ENCODE measurements at regions not wholly inside any gene's neighbourhood (a gene's known extent, or its start where the extent isn't known, plus 50 kb on each side); places are given as distances from the start of the nearest gene placed in this dataset.
"Not testable (repeated sequence)": the region's sequence is repeated elsewhere in the genome, so short reads cannot be mapped to it uniquely, and the experiment has no call there.

DNA sequence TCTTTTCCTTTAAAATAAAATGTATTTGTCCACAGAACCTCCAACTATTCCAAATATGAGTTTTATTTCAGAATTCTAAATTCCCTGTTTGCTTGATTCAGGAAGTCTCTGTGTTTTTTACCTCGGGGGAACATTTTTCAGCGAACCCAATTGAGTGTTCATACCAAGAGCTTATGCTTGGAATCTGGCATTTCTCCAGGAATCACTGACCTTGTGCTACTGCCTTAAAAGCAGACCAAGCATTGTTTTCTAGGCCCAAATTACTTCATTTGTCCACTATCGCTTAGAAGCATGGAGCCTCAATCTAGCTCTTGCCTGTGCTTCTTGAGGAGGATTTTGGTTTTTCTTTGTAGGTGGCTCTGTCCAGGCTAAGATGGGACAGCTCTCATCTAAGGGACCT lies 59.4 kb downstream of the EBLN1 start:
- DNase-seq (ENCODE audit: low spot score), result peak; percentile 8

GRCh38 chr10:22156750-22157149 lies 61.1 kb downstream of the EBLN1 start:
- DNase-seq (ENCODE audit: low spot score), result no peak

- DNase-seq (ENCODE audit: low spot score), result no peak
Measured at GRCh38 chr10:22152403-22152802, 65.4 kb downstream of the EBLN1 start.

- no peak for DNase-seq (ENCODE audit: low spot score)
Measured at GRCh38 chr10:22150842-22151241, 67.0 kb downstream of the EBLN1 start.

DNA sequence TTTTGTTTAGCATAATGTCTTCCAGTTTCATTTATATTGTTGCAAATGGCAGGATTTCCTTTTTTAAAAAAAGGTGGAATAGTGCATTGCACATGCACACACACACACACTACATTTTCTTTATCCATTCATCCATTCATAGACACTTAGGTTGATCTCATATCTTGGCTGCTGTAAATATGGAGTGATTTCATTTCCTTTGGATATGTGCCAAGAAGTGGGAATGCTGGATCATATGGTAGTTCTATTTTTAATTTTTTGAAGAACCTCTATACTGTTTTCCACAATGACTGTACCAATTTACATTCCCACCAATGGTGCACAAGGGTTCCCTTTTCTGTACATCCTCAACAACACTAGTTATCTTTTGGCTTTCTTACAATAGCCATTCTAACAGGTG lies 68.9 kb downstream of the EBLN1 start:
- peak; percentile 13 for DNase-seq (ENCODE audit: low spot score)

GRCh38 chr10:22145873-22146272 lies 71.9 kb downstream of the EBLN1 start:
- not testable (repeated sequence) for DNase-seq (ENCODE audit: low spot score)

DNA sequence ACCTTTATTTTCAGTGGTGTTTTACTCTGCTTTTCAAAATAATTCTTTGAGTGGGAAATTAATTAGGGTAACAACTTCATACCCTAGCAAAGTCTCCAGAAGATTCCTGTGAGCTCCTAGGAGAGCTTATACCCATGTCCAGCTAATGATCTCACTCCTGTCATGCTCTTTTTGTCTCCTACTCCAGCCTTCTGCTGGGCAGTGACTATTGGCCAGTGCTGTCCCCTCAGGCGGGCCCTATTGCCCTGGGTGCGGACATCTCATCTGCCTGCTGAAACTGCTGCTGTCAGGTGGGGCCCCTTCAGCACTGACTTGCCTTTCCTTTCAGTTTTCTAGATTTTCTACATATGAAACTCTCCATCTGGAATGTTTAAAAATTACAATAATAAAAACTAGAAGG lies 80.3 kb downstream of the EBLN1 start:
- no peak for DNase-seq (ENCODE audit: low spot score)

DNA sequence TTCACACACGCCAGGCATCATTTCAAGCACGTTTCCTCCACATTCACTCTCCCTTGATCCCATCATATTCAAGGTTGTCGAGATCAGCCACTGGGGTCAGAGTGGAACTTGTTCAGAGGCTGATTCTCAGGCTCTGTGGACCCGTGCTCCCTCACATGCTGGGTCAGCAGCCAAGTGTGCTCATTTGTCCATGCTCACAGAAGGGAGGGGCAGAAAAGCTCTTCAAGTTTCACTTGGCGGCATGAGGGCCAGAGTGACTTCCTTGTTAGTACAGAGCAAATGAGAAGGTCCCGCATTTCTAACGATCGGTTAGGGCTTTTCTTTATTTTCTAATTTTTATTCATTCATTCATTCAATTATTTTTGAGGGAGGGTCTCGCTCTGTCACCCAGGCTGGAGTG lies 82.2 kb downstream of the EBLN1 start:
- DNase-seq (ENCODE audit: low spot score), result no peak

GRCh38 chr10:22133749-22134624 lies 83.8 kb downstream of the EBLN1 start:
- DNase-seq (ENCODE audit: low spot score), result no peak

DNA sequence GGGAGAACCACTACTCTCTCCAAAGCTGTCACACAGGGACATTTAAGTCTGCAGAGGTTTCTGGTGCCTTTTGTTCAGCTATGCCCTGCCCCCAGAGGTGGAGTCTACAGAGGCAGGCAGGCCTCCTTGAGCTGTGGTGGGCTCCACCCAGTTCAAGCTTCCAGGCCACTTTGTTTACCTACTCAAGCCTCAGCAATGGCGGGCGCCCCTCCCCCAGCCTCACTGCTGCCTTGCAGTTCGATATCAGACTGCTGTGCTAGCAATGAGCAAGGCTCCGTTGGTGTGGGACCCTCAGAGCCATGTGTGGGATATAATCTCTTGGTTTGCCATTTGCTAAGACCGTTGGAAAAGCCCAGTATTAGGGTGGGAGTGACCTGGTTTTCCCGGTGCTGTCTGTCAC lies 87.0 kb downstream of the EBLN1 start:
- not testable (repeated sequence) for DNase-seq (ENCODE audit: low spot score)

DNA sequence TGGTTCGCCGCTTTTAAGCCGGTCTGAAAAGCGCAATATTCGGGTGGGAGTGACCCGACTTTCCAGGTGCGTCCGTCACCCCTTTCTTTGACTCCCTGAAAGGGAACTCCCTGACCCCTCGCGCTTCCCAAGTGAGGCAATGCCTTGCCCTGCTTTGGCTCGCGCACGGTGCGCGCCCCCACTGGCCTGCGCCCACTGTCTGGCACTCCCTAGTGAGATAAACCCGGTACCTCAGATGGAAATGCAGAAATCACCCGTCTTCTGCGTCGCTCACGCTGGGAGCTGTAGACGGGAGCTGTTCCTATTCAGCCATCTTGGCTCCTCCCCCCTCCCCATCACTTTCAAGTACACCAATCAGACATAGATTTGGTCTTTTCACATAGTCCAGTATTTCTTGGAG lies 88.2 kb downstream of the EBLN1 start:
- not testable (repeated sequence) for DNase-seq (ENCODE audit: low spot score)

- not testable (repeated sequence) for DNase-seq (ENCODE audit: low spot score)
Measured at GRCh38 chr10:22121181-22121580, 96.6 kb downstream of the EBLN1 start.

GRCh38 chr10:22120072-22120471 lies 97.7 kb downstream of the EBLN1 start:
- not testable (repeated sequence) for DNase-seq (ENCODE audit: low spot score)

- not testable (repeated sequence) for DNase-seq (ENCODE audit: low spot score)
Measured at GRCh38 chr10:22119575-22119974, 98.2 kb downstream of the EBLN1 start.

DNA sequence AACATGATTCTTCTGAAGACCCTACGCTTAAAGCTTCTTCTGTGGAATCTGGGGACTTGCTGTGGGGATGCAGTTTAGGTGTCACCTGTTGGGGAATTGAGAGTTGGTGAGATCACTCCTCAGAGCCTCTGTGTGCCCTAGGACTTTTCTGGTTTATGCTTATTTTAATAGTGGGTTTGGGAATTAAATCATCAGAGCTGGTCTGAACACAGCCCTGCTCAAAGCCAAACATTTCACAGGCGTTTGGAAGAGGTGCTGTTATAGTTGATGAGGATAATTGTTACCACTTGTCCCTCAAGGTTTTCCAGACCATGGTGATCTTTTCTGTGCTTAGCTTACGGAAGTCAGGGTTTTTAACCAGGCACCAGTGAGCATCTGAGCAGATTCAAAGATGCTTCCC lies 106.1 kb downstream of the EBLN1 start:
- no peak for DNase-seq (ENCODE audit: low spot score)

DNA sequence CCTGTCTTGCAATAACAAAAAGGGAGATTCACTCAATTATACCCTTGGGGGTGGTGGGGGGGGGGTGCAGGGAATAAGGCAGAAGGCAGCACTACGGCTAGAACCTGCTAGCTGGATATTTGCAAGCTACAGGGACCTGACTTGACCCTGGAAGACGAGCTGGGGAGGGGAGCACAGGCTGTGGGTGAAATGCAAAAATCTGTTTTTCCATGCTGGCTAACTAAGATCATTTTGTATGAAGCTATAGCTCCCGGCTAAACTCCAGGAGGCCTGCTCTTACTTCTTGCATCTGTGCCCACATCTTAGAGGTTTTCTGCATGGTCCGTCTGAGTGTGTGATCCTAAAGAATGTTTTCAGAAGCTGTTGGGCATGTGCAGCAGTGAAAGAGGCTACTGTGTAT lies 106.6 kb downstream of the EBLN1 start:
- no peak for DNase-seq (ENCODE audit: low spot score)

DNA sequence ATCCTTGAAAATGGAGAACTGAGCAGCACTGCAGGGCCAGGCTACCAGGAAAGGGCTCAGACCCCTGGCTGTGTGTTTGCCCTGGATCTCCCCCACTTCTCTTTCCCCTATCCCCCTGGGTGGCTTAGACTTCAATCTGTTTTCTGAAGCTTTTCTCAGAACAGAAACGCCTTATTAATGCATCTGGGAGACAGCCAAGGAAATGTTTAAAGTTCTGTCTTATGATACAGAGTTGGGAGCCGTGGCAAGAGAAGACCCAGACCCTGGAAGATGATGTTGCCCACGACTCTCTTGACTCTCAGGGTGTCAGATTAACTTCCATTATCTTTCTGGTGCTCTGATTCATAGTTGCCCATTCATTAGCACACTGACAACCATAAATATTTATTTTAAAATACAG lies 107.1 kb downstream of the EBLN1 start:
- DNase-seq (ENCODE audit: low spot score), result no peak

GRCh38 chr10:22105270-22105669 lies 101.7 kb upstream of the DNAJC1 start:
- DNase-seq (ENCODE audit: low spot score), result no peak

DNA sequence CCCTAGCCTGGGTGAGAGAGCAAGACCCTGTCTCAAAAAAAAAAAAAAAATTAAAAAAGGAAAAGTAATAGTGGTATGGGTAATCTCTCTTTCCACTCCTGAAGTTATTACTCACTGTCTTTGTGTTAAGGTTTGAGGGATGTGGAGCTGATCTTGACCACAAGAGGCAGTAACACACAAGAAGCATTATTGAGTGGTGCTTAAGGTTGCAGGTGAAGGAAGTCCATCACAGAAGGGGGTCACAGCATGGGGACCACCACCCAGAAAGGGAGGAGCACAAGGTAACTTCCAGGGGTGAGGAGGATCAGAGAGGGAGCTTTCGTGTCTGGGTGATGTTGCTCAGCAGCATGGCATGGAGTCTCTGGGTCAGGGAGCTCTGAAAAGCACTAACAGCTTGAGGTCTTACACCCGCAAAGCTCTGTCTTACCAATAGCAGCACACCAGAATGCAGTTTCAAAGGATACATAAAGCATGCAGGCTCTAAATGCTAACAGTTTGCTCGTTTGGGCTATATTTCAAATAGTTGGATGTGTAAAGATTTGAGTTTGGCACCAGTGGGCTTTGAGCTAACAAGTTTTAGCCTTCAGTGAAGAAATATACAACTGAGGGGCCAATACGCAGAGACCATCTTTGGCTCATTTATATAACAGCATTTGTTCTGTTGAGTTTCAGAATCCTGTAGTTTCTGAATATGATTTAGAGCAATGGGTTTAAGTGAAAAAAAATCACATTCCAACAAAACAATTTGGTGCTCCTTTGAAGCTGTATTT lies 100.4 kb upstream of the DNAJC1 start:
- DNase-seq (ENCODE audit: low spot score), result peak; percentile 18

GRCh38 chr10:22097696-22098095 lies 94.2 kb upstream of the DNAJC1 start:
- no peak for DNase-seq (ENCODE audit: low spot score)

- DNase-seq (ENCODE audit: low spot score), result not testable (repeated sequence)
Measured at GRCh38 chr10:22091260-22091659, 87.7 kb upstream of the DNAJC1 start.

DNA sequence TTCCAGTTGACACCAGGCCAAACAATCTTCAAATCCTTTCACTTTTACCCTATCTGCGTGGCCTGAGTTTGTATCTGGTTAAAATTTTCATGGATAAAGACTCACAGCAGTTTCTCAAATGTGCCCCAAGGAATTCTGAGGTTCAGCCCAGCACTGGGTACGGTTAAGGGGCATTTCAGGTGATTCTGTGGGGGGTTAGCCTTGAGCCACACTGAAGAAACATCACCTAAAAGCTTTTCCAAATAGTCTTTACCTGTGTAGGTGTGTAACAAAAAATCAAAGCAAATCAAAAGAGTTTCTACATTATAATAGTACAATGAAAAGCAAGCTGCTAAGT lies 83.8 kb upstream of the DNAJC1 start:
- no peak for DNase-seq (ENCODE audit: low spot score)

DNA sequence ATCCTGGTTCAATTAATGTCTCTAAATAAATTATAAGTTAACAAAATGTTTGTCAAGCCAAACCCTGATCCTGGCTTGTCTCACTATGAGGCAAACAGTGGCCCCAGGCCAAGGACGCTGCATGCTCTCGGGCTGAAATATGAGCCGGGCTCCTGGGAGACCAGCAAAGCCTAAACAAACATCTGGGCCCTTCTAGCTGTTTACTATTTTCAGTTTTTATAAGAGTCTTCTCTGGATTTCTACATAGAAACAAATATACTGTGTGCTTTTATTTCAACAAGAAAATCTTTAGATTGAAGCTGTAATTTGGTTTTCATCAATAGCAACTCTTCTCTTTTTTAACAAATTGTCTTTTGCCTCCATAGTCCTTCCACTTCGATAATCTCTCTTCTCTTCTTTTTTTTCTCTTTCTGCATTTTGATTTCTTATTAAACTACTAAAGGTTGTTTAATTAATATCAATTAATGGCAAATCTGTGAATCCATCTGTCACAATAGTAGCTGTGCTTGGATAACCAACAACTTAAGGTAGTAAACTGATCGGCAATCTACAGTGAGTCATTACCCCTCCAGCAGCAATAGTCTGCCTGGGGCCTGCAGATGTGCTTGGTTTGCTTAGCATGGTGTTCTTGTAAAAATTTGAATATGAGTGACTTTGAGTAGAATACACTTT lies 83.3 kb upstream of the DNAJC1 start:
- peak; percentile 30 for DNase-seq (ENCODE audit: low spot score)

All from kidney tubule cell (primary cell).